ENCODE measurements at regions not wholly inside any gene's neighbourhood (a gene's known extent, or its start where the extent isn't known, plus 50 kb on each side); places are given as distances from the start of the nearest gene placed in this dataset.
"Not testable (repeated sequence)": the region's sequence is repeated elsewhere in the genome, so short reads cannot be mapped to it uniquely, and the experiment has no call there.

- no peak overlapping the region for H3K27ac ChIP-seq
- DNase-seq (ENCODE audit: low read depth, low spot score) = no peak
These were observed 344.5 kb upstream of the SFSWAP start for GRCh38 chr12:131366261-131366871.

DNA sequence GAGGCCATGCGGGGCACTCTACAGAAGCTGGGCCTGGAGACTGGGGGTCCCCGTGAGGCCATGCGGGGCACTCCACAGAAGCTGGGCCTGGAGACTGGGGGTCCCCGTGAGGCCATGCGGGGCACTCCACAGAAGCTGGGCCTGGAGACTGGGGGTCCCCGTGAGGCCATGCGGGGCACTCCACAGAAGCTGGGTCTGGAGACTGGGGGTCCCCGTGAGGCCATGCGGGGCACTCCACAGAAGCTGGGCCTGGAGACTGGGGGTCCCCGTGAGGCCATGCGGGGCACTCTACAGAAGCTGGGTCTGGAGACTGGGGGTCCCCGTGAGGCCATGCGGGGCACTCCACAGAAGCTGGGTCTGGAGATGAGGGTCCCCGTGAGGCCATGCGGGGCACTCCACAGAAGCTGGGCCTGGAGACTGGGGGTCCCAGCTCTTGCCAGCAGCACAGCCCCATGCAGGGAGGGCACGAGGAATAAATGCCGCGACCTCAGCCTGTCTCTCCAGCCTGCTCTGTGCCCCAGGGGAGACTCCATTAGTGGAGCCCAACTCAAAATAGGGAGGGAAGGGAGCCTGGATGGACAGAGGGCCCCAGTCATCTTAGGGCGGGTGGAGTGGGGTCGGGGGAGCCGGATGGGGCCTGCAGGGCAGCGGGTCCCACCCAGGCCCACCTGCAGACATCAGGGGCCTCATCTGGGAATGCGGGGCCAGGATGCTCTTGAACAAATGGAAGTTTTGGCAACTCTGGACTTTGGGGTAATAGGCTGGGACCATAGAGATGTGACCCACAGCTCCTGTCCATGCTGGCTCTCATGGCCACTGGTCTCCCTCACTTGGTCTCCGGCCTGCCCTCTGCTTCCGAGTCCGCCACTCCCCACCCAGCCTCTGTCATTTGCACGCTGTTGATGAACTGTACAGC lies 343.6 kb upstream of the SFSWAP start:
- H3K27ac ChIP-seq; DNase-seq (ENCODE audit: low read depth, low spot score): not testable (repeated sequence)

DNA sequence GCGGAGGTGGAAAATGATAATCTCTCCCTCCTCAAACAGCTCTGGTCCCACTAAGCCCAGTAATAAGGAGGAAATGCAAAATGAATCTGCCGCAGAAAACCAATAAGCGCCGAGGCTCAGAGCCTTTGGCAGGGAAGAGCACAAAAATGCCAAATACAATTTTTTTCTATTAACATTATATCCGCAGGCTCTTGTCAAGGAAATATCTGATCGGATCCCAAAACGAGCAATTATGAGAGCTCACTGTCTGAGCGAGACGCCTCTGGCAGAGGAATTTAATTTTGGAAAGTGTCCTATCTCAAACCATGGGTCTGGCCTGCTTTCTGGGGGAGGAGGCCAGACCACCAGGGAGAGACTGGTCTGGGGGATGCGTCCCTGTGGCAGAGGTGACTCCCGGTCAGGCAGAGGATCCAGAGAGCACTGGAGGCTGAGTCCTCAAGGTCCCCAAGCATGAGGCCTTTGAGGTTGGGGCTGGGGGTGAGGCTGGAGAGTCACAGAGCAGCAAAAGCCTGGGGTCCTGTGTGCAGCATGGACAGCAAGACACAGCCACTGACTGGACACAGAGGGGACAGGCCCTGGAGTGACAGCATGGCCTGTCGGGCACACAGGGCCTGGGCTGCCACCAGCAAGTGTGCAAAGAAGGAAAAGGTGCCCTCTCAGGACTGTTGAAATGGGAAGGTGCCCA lies 342.8 kb upstream of the SFSWAP start:
- no peak overlapping the region for H3K27ac ChIP-seq
- DNase-seq (ENCODE audit: low read depth, low spot score) = no peak

- DNase-seq (ENCODE audit: low read depth, low spot score) = no peak
- H3K27ac ChIP-seq = no peak overlapping the region
These were observed 342.2 kb upstream of the SFSWAP start for GRCh38 chr12:131368668-131369071.

DNA sequence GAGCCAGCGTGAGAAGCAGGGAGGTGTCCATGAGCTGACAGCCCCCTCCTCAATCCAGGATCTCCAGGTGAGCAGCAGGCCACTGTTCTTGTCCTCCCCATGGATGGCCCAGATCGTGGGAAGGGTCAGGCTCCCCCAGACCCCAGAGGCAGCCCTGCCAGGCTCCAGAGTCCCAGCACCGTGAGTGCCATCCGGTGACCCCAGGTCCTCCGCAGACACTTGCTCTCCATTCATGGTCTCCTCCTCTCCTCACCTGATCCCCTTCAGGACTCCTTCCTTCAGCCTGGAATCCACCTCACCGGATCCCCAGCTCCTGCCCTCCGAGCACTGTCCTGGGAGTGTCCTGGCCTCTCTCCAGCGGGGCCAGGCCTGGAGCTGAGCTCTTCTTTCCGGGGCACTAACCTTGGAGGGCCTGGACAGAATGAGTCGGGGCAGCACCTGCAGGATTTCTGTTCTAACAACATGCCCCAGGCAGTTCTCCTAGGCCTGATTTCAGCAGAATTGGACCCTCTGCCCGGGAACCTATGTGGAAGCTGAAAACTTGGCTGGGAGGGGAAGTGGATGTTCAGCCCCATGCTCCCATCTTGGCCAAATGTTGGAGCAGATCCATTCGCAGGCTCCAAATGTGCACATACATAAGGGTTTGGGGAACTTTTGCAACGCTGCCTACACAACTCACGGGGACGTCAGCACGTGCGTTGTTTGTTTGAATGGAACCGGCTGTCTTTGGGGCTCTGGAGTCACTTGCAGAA lies 341.6 kb upstream of the SFSWAP start:
- H3K27ac ChIP-seq = no peak overlapping the region
- no peak for DNase-seq (ENCODE audit: low read depth, low spot score)

DNA sequence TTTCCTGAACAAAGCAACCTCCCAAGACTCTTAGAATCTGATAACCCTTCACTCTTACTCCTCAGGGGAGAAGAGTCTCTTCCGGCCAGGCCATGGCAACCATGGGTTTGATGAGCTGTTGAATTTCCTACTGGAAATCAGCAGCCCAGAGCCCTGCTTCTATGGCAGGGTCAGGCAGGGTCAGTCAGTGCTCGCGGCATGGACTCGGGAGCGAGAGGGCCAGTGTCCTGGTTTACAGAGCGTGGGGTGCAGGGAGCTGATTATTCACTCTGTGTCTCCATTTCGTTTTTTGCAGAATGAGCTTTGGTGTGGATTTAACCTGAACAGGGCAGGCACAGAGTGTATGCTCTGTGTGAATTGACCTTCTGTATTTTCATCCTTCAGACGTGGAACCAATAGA lies 340.6 kb upstream of the SFSWAP start:
- no peak for DNase-seq (ENCODE audit: low read depth, low spot score)

GRCh38 chr12:131370791-131371347 lies 340.0 kb upstream of the SFSWAP start:
- no peak for DNase-seq (ENCODE audit: low read depth, low spot score)

More for the DNA sequence above, 340.6 kb upstream of the SFSWAP start:
- no peak overlapping the region for H3K27ac ChIP-seq

DNA sequence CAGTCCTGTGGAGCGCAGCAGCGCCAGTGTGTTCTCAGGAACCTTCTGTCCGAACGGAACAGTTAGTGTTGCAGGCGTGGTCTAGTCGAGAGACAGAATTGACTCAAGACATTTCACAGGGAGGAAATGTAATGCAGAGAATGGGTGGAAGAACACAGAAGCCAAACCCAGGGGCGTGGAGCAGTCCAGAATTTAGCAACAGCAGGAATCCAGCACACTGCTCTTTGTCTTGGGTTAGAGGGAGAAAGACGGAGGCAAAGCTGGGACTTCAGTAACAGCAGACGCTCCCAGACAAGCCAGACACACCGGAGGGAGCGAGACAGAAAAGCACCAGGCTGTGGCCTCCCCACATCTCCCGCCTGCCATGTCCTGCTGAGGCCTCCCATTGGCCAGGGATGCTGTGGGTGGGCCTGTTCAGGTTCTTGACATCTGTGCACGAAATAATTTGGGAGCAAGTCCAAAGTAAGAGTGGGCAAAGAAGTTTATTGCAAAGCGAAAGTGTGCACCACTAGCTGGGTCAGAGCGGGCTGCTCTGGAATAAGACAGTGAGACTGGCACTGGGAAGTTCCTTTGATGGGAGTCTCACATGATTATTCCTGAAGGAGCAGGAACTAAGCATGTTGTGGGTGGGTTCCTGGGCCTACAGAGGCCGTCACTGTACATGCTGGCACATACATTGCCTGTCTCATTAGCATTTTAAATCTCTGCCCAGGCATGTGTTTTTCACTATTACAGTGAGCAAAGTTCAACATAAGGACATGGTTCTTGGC lies 339.3 kb upstream of the SFSWAP start:
- H3K27ac ChIP-seq = no peak overlapping the region
- DNase-seq (ENCODE audit: low read depth, low spot score) = no peak

More at GRCh38 chr12:131370791-131371347, 340.0 kb upstream of the SFSWAP start:
- H3K27ac ChIP-seq = no peak overlapping the region

DNA sequence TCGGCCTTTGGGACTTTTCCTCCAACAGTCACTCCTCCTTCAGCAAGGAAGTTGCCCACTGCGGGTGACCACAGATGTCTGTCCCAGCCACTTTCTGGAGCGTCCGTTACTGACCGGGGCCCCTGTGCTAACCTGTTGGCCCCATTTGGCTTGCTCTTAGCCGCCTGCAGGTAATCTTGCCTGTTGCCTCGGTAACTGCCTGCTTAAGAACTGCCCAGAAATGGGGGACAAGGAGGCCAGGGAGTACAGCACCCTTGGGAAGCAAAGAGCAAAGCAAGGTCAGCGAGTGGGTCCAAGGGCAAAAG lies 338.8 kb upstream of the SFSWAP start:
- no peak for DNase-seq (ENCODE audit: low read depth, low spot score)
- no peak overlapping the region for H3K27ac ChIP-seq

- no peak for DNase-seq (ENCODE audit: low read depth, low spot score)
- H3K27ac ChIP-seq = no peak overlapping the region
These were observed 338.1 kb upstream of the SFSWAP start for GRCh38 chr12:131372706-131373195.

GRCh38 chr12:131375261-131375971 lies 335.5 kb upstream of the SFSWAP start:
- H3K27ac ChIP-seq = no peak overlapping the region
- DNase-seq (ENCODE audit: low read depth, low spot score) = no peak

GRCh38 chr12:131375972-131376345 lies 334.9 kb upstream of the SFSWAP start:
- DNase-seq (ENCODE audit: low read depth, low spot score) = no peak
- H3K27ac ChIP-seq = no peak overlapping the region

DNA sequence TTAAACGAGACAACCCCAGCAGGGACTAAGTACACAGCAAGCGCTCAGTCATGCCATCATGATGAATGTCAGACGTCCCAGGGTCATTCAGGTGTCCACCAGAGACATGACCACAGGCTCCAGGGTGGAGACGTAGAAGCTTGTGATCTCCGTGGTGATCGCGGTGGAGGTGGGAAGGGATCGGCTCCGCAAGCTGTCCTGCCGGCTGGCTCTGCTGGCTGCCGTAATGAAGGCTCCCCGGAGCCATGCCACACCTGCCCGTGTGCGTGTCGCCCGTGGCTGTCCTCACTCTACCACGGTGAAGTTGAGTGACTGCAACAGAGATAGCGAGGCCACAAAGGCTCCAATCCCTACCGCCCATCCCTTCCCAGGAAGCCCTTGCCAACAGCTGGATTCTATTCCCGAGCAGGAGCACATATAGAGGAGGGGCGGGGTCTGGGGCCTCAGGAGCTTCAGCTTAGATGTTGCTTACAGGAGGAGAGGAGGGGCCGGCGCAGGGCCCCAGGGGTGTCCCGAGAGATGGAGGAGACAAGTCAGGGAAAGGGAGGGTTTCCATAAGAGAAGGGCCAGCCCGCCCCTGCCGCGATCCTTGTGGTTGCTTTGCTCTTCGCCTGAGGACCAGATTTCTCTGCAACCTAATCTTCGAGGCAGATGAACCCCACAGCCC lies 332.6 kb upstream of the SFSWAP start:
- H3K27ac ChIP-seq = no peak overlapping the region
- no peak for DNase-seq (ENCODE audit: low read depth, low spot score)

GRCh38 chr12:131378861-131379665 lies 331.8 kb upstream of the SFSWAP start:
- DNase-seq (ENCODE audit: low read depth, low spot score) = no peak
- no peak overlapping the region for H3K27ac ChIP-seq

- no peak overlapping the region for H3K27ac ChIP-seq
These were observed 331.2 kb upstream of the SFSWAP start for GRCh38 chr12:131379738-131380137.

GRCh38 chr12:131380220-131380964 lies 330.5 kb upstream of the SFSWAP start:
- DNase-seq (ENCODE audit: low read depth, low spot score) = no peak
- no peak overlapping the region for H3K27ac ChIP-seq

More at GRCh38 chr12:131379738-131380137, 331.2 kb upstream of the SFSWAP start:
- DNase-seq (ENCODE audit: low read depth, low spot score) = no peak

Measured in epithelial cell of prostate (primary cell).